GM18951 (cell line): ENCODE measurements at regions not wholly inside any gene's neighbourhood (a gene's known extent, or its start where the extent isn't known, plus 50 kb on each side); places are given as distances from the start of the nearest gene placed in this dataset.
"Not testable (repeated sequence)": the region's sequence is repeated elsewhere in the genome, so short reads cannot be mapped to it uniquely, and the experiment has no call there.

Experiments used
- POLR2A ChIP-seq: IDR thresholded peaks from 4 replicates; pipeline ENCODE4 v1.6.1; 2011; ENCODE audit warnings: mild to moderate bottlenecking; ENCODE audit not compliant: insufficient read length, insufficient read depth; ENCODE audit errors: extremely low read depth
- in situ Hi-C: fragments of 300-500 bp; cut with MboI; formaldehyde crosslinking; loops from one replicate; pipeline ENCODE4 v1.12.0; 2022; ENCODE audit warnings: low sequenced_read_pairs, mixed read lengths, inconsistent platforms; ENCODE audit not compliant: unreplicated experiment

GRCh38 chr18:8928044-8928443, 174.5 kb upstream of the NDUFV2 start:
- no peak for TF ChIP-seq POLR2A

GRCh38 chr18:8928847-8929780, 173.4 kb upstream of the NDUFV2 start:
- in situ Hi-C loops: no loop called here
- TF ChIP-seq POLR2A: no peak

More at GRCh38 chr18:8928044-8928443, 174.5 kb upstream of the NDUFV2 start:
- in situ Hi-C loops: no loop called here

GRCh38 chr18:8930990-8931616, 171.4 kb upstream of the NDUFV2 start:
- TF ChIP-seq POLR2A: no peak
- in situ Hi-C loops: no loop called here

DNA sequence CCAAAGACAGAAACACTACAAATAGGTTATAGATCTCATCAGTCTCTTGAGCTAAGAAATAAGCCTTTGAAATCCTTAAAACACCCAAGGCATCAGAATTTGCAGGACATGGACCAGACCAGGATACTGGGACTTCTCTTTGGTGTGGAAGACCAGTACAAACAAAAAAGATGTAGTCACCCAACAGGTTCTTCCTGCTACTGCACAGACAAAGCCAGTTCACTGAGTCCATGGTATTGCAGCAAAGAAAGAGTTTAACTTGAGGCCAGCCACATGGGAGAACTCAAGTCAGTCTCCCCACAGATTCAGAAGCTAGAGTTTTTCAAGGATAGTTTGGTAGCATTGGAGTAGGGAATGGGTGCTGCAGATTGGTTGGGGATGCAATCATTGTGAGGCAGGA, 169.6 kb upstream of the NDUFV2 start:
- in situ Hi-C loops: no loop called here

GRCh38 chr18:8933714-8934284, 168.7 kb upstream of the NDUFV2 start:
- in situ Hi-C loops: no loop called here
- TF ChIP-seq POLR2A: no peak

More for the DNA sequence above, 169.6 kb upstream of the NDUFV2 start:
- no peak for TF ChIP-seq POLR2A

DNA sequence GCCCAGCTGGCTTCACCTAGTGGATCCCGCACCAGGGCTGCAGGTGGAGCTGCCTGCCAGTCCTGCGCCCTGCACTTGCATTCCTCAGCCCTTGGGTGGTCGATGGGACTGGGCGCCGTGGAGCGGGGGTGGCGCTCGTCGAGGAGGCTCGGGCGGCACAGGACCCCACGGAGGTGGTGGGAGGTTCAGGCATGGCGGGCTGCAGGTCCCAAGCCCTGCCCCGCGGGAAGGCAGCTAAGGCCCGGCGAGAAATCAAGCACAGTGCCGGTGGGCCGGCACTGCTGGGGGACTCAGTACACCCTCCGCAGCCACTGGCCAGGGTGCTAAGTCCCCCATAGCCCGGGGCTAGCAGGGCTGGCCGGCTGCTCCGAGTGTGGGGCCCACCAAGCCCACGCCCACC, 167.2 kb upstream of the NDUFV2 start:
- in situ Hi-C loops: not testable (repeated sequence)

- in situ Hi-C loops: no loop called here
- no peak for TF ChIP-seq POLR2A
These were observed 165.9 kb upstream of the NDUFV2 start for GRCh38 chr18:8936619-8937018.

DNA sequence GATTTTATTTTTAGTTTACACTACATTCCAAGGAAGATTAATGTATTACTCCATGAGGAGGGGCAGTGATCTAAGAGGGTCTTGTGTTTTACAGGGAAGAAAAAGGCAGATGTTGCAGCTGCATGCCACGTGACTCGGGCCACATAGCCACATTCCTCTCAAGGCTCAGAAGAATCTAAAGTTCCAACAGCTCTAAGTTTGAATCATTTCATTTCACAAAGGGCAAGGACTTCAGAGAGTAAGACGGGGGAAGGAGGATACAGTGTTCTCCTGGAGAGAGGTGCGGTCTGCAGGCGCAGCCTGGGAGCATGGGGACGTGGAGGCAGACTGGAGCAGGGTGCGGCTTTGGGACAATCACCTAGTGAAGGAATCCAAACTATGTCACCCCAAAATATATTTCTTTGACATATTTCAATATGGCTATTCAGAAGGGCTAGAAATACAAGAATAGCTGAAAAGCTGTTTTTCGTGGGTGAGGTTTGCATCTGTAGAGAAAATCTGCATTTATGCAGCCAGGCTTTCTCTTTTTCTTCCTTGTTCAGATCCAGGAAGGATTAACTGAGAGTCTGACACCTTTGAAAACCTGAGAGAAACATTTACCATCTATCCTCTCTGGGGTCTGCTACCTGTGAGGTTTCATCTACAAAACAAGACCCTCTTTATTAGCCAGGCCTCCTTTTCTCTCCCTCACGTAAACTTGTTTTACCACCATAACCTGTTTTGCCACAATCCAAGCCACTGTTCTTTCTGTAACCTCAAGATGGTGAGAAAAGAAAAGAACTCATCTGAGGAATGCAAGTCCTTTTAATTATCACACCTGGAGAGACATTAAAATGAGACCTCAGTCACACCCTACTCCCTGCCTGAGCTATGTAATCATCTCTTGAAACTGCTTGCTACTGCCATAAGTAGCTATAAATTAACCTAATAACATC, 165.1 kb upstream of the NDUFV2 start:
- in situ Hi-C loops: no loop called here
- TF ChIP-seq POLR2A: no peak

- TF ChIP-seq POLR2A: no peak
- in situ Hi-C loops: no loop called here
These were observed 163.7 kb upstream of the NDUFV2 start for GRCh38 chr18:8938817-8939216.

DNA sequence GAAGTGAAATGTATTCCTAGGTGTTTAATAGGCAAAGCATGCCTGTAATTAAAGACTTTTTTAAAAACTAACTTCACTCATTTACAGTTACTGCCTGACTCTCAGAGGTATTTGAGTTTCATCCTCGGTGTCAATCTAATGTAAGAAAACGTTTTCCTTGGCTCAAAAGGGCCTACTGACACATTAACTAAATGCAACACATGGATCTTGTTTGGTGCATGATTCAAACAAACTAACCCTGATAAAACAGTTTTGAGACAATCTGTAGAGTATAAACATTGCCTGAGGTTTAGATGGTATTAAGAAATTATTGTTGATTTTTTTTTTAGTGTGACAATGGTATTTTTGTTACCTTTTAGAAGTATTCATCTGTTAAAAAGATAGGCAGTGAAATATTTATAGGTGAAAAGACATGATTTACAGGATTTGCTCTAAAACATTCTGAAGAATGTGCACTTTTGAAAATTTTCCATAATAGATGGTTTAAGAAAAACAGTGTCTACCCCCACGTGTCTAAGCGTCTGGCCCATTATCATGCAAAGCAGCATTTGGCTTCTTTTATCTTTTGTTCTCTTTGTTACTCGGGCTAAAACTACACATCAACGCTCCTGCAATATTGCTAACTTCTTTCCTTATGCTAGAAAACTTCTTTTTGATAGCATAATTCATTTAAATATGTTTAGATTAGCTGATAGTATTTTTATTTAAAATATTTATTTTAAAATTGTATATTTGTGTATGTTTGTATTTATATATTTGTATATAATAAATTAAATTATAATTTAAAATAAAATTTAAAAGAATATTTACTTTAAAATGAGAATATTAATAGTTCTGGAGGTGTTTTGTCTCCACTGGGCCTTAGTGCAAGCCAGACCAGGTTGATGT, 160.2 kb upstream of the NDUFV2 start:
- in situ Hi-C loops: no loop called here
- TF ChIP-seq POLR2A: no peak

- in situ Hi-C loops: no loop called here
These were observed 159.5 kb upstream of the NDUFV2 start for GRCh38 chr18:8942909-8943545.

More at GRCh38 chr18:8942909-8943545, 159.5 kb upstream of the NDUFV2 start:
- no peak for TF ChIP-seq POLR2A
